ENCODE measurements at regions not wholly inside any gene's neighbourhood (a gene's known extent, or its start where the extent isn't known, plus 50 kb on each side); places are given as distances from the start of the nearest gene placed in this dataset.
"Not testable (repeated sequence)": the region's sequence is repeated elsewhere in the genome, so short reads cannot be mapped to it uniquely, and the experiment has no call there.

DNA sequence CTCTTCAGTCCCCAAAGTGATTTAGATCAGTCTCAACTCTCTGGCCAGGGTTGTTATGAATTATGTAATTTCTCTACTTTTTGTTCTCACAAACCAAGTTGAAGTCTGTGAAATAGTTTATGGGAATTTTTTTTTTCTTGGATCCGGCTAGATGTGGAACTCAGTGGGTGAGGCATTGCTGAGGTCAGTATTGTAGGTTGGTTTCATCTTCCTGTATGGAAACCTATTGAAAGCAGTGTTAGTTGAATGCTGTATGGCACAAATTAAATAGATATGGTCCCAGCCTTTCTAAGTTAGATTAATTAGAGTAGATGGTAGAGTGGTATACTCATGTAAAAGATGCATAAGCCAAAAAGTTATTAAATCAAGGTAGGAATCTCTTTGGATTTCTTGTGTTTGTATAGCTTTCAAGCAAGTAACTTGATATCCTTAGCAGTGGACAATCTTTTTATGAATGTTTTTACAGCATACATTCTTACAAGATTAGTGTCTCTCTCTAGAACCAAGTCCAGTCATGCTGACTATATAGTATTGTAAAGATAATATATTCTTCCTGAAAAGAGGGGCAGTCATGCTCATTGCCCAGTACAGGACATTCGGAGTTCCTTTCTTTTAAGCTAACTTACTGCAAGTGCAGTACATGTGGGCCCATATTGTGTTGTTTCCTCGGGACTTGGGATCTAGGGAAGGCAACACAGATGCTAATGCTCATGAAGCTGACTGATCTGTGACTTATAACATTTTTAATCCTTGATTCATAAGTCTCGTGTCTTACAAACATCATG is 2541.1 kb downstream of the PCDH9 start:
- Histone ChIP-seq H3K4me1 (no peaks in the 10 kb centered on the region), H3K4me3 (no peak overlapping the region)
- intact Hi-C loops (cut with DNase I): no loop called here

GRCh38 chr13:64686536-64686935 is 2543.6 kb downstream of the PCDH9 start:
- DNase-seq (ENCODE audit: extremely low spot score); intact Hi-C loops (cut with DNase I): not testable (repeated sequence)
- 85% methylated on average over 4 of the region's 4 CpGs for WGBS

More for the DNA sequence above, 2541.1 kb downstream of the PCDH9 start:
- 94% methylated on average over 4 of the region's 4 CpGs for WGBS
- DNase-seq (ENCODE audit: extremely low spot score): no peak
- no peaks in the 10 kb centered on the region for H3K27me3 ChIP-seq
- H3K36me3 ChIP-seq: no peaks in the 10 kb centered on the region
- no peaks in the 10 kb centered on the region for H3K9me3 ChIP-seq
- no peak for TF ChIP-seq POLR2AphosphoS5 (IDR thresholded peaks at IDR 0.05)
- TF ChIP-seq EP300 (IDR thresholded peaks at IDR 0.05): no peak
- TF ChIP-seq, protein P1, sequence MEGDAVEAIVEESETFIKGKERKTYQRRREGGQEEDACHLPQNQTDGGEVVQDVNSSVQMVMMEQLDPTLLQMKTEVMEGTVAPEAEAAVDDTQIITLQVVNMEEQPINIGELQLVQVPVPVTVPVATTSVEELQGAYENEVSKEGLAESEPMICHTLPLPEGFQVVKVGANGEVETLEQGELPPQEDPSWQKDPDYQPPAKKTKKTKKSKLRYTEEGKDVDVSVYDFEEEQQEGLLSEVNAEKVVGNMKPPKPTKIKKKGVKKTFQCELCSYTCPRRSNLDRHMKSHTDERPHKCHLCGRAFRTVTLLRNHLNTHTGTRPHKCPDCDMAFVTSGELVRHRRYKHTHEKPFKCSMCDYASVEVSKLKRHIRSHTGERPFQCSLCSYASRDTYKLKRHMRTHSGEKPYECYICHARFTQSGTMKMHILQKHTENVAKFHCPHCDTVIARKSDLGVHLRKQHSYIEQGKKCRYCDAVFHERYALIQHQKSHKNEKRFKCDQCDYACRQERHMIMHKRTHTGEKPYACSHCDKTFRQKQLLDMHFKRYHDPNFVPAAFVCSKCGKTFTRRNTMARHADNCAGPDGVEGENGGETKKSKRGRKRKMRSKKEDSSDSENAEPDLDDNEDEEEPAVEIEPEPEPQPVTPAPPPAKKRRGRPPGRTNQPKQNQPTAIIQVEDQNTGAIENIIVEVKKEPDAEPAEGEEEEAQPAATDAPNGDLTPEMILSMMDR (IDR thresholded peaks at IDR 0.05): no peak
- no peak overlapping the region for H3K27ac ChIP-seq (replicated peaks in 1 of 4)

GRCh38 chr13:64684685-64685431 is 2545.3 kb downstream of the PCDH9 start:
- Histone ChIP-seq H3K27me3 (no peaks in the 10 kb centered on the region), H3K9me3 (no peaks in the 10 kb centered on the region), H3K4me1 (no peaks in the 10 kb centered on the region), H3K36me3 (no peaks in the 10 kb centered on the region), H3K27ac (replicated peaks in 1 of 4) (no peak overlapping the region), H3K4me3 (no peak overlapping the region)
- DNase-seq (ENCODE audit: extremely low spot score): no peak
- no peak for TF ChIP-seq POLR2AphosphoS5 (IDR thresholded peaks at IDR 0.05)
- TF ChIP-seq, protein P1 (IDR thresholded peaks at IDR 0.05): no peak
- TF ChIP-seq EP300 (IDR thresholded peaks at IDR 0.05): no peak
- no peak for TF ChIP-seq POLR2A (IDR thresholded peaks at IDR 0.05; ENCODE audit: low read depth)
- intact Hi-C loops (cut with DNase I): no loop called here
- WGBS: 65% methylated on average over 7 of the region's 7 CpGs

More at GRCh38 chr13:64686536-64686935, 2543.6 kb downstream of the PCDH9 start:
- not testable (repeated sequence) for H3K27me3 ChIP-seq; H3K4me1 ChIP-seq; H3K4me3 ChIP-seq; H3K27ac ChIP-seq (replicated peaks in 1 of 4); H3K9me3 ChIP-seq; H3K36me3 ChIP-seq

- 78% methylated on average over 3 of the region's 3 CpGs for WGBS
- H3K4me1 ChIP-seq: no peaks in the 10 kb centered on the region
- H3K4me3 ChIP-seq: no peak overlapping the region
- no peaks in the 10 kb centered on the region for H3K36me3 ChIP-seq
- H3K9me3 ChIP-seq: no peaks in the 10 kb centered on the region
- intact Hi-C loops (cut with DNase I): no loop called here
- H3K27ac ChIP-seq (replicated peaks in 1 of 4): no peak overlapping the region
- TF ChIP-seq POLR2AphosphoS5 (IDR thresholded peaks at IDR 0.05) (no peak), POLR2A (IDR thresholded peaks at IDR 0.05; ENCODE audit: low read depth) (no peak), EP300 (IDR thresholded peaks at IDR 0.05) (no peak)
- TF ChIP-seq, protein P1 (IDR thresholded peaks at IDR 0.05): no peak
- DNase-seq (ENCODE audit: extremely low spot score): no peak
- no peaks in the 10 kb centered on the region for H3K27me3 ChIP-seq
Observed at GRCh38 chr13:64684108-64684507, 2546.0 kb downstream of the PCDH9 start.

DNA sequence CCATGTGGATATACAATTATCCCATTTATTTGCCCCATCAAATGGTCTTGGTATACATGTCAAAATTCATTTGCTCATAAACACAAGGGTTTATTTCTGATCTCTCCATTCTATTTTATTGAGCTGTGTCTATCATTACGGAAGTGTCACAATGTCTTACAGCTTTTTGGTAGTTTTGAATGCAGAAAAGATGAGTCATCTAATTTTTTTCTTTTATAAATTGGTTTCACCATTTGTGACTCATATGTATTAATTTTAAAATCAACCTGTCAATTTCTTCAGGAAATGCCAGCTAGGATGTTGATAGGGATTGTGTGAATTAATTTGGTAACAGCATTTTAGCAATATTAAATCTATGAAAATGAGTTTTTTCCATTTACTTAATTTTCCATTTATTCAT is 2549.4 kb downstream of the PCDH9 start:
- no peak overlapping the region for H3K27ac ChIP-seq (replicated peaks in 1 of 4)
- H3K4me1 ChIP-seq: no peaks in the 10 kb centered on the region
- H3K27me3 ChIP-seq: no peaks in the 10 kb centered on the region
- WGBS: 96% methylated on average over 1 of the region's 1 CpG
- TF ChIP-seq, protein P1 (IDR thresholded peaks at IDR 0.05): no peak
- TF ChIP-seq EP300 (IDR thresholded peaks at IDR 0.05): no peak
- no peak for TF ChIP-seq POLR2A (IDR thresholded peaks at IDR 0.05; ENCODE audit: low read depth)
- no peak for TF ChIP-seq POLR2AphosphoS5 (IDR thresholded peaks at IDR 0.05)
- no peaks in the 10 kb centered on the region for H3K9me3 ChIP-seq
- no peak for DNase-seq (ENCODE audit: extremely low spot score)
- no peak overlapping the region for H3K4me3 ChIP-seq
- H3K36me3 ChIP-seq: no peaks in the 10 kb centered on the region
- intact Hi-C loops (cut with DNase I): no loop called here

All from esophagus muscularis mucosa (tissue), 4 donors.